B cell (primary cell): ENCODE measurements at regions not wholly inside any gene's neighbourhood (a gene's known extent, or its start where the extent isn't known, plus 50 kb on each side); places are given as distances from the start of the nearest gene placed in this dataset.

ENCODE experiments used
- ATAC-seq: fragments of 200-7000 bp; cut with Tn5 transposase; one replicate; pipeline ENCODE4 v1.10.0; 2021; ENCODE audit warnings: low read depth, mild to moderate bottlenecking, moderate number of reproducible peaks, moderate library complexity
- CTCF ChIA-PET: fragments of 350-600 bp; sonication (Branson Sonifier 250); formaldehyde crosslinking; loops from one replicate; lab custom pipeline; 2021; ENCODE audit warnings: antibody characterized with exemption, inconsistent platforms; lab: Charles Lee
- POLR2A ChIA-PET: fragments of 350-600 bp; sonication (Branson Sonifier 250); formaldehyde crosslinking; loops from one replicate; lab custom pipeline; 2021; ENCODE audit warnings: antibody characterized with exemption; lab: Charles Lee
- DNase-seq: peaks from one replicate; pipeline ENCODE4 v3.0.0; 2013
- H2AFZ ChIP-seq: 2 replicates; pipeline ENCODE4 v1.6.1; 2012; ENCODE audit warnings: mild to moderate bottlenecking, low read depth, low read length; ENCODE audit not compliant: insufficient read depth, poor library complexity, severe bottlenecking
- H3K27ac ChIP-seq, 2 donors: 1 replicate in 1 of 2; 2 replicates in 1 of 2; pipeline ENCODE4 v1.5.1; 2012 to 2013; ENCODE audit warnings: low read length in 2 of 2, mild to moderate bottlenecking in 2 of 2, moderate library complexity in 1 of 2
- H3K27me3 ChIP-seq, 4 experiments: fragments of 200-600 bp in 1 of 4; sonication (generic) in 1 of 4; replicated peaks in 1 of 4; 1 replicate in 2 of 4; 2 replicates in 2 of 4; pipeline versions ENCODE4 v1.6.1 to v1.7.0; 2013 to 2016; ENCODE audit warnings: low read length in 3 of 4, mild to moderate bottlenecking in 2 of 4, mixed read lengths in 1 of 4, moderate library complexity in 1 of 4; ENCODE audit not compliant: insufficient read depth in 4 of 4, control insufficient read depth in 3 of 4; ENCODE audit errors: control extremely low read depth in 1 of 4
- H3K36me3 ChIP-seq, 2 experiments: replicated peaks in 1 of 2; 1 replicate in 1 of 2; 2 replicates in 1 of 2; pipeline versions ENCODE4 v1.6.1 to v1.7.1; 2013; ENCODE audit warnings: low read length in 1 of 2; ENCODE audit not compliant: insufficient read depth in 2 of 2, control insufficient read depth in 1 of 2; ENCODE audit errors: control extremely low read depth in 1 of 2, extremely low read depth in 1 of 2
- H3K4me1 ChIP-seq, 2 donors: fragments of 200-600 bp in 1 of 2; sonication (generic) in 1 of 2; 1 replicate in 1 of 2; 2 replicates in 1 of 2; pipeline versions ENCODE4 v1.5.1 to v1.6.1; 2013 to 2017; ENCODE audit warnings: low read length in 2 of 2; ENCODE audit not compliant: control insufficient read depth in 2 of 2, insufficient read depth in 2 of 2
- H3K4me2 ChIP-seq: replicated peaks from 2 replicates; pipeline ENCODE3; 2012; ENCODE audit warnings: mild to moderate bottlenecking, low read depth, low read length; ENCODE audit not compliant: poor library complexity, severe bottlenecking
- H3K4me3 ChIP-seq, 5 experiments: fragments of 200-600 bp in 1 of 5; sonication (generic) in 1 of 5; 1 replicate in 3 of 5; 2 replicates in 2 of 5; pipeline versions ENCODE4 v1.5.1 to v1.7.0; 2011 to 2016; ENCODE audit warnings: low read length in 4 of 5, mild to moderate bottlenecking in 4 of 5, low read depth in 2 of 5, control low read depth in 1 of 5, moderate library complexity in 1 of 5; ENCODE audit not compliant: insufficient read depth in 1 of 5; ENCODE audit errors: control extremely low read depth in 1 of 5, extremely low read depth in 1 of 5
- H3K79me2 ChIP-seq: fragments of 200-600 bp; sonication (generic); one replicate; pipeline ENCODE4 v1.6.0; 2016; ENCODE audit warnings: low read length; ENCODE audit not compliant: control insufficient read depth, insufficient read depth
- H3K9ac ChIP-seq: fragments of 200-600 bp; sonication (generic); 2 replicates; pipeline ENCODE4 v1.6.1; 2017; ENCODE audit warnings: mild to moderate bottlenecking, low read length, moderate library complexity
- H3K9me3 ChIP-seq, 3 donors: one replicate each; pipeline versions ENCODE4 v1.6.1 to v1.7.1; 2013; ENCODE audit warnings: low read length in 2 of 3; ENCODE audit not compliant: control insufficient read depth in 2 of 3, insufficient read depth in 1 of 3; ENCODE audit errors: control extremely low read depth in 1 of 3
- H4K20me1 ChIP-seq: 2 replicates; pipeline ENCODE4 v1.6.0; 2012; ENCODE audit warnings: mild to moderate bottlenecking, low read length; ENCODE audit not compliant: insufficient read depth, control insufficient read depth, poor library complexity, severe bottlenecking
- H3K27ac Mint-ChIP-seq: one replicate; pipeline ENCODE4 v1.8.0; 2021; ENCODE audit warnings: mixed read lengths
- H3K27me3 Mint-ChIP-seq: one replicate; pipeline ENCODE4 v1.8.0; 2021; ENCODE audit warnings: mixed read lengths
- H3K4me1 Mint-ChIP-seq: one replicate; pipeline ENCODE4 v1.8.0; 2021; ENCODE audit warnings: mixed read lengths
- H3K4me3 Mint-ChIP-seq: one replicate; pipeline ENCODE4 v1.8.0; 2021; ENCODE audit warnings: mixed read lengths
- H3K9me3 Mint-ChIP-seq: one replicate; pipeline ENCODE4 v1.8.0; 2022; ENCODE audit warnings: mixed read lengths; ENCODE audit not compliant: insufficient read depth
- CTCF ChIP-seq: fragments of 200-600 bp; IDR thresholded peaks from one replicate; pipeline ENCODE4 v1.8.0; 2022; ENCODE audit warnings: antibody characterized with exemption, mild to moderate bottlenecking
- EZH2 ChIP-seq: IDR thresholded peaks from 2 replicates; pipeline ENCODE4 v1.6.1; 2012; ENCODE audit warnings: borderline replicate concordance, low read depth, mild to moderate bottlenecking, moderate library complexity, low read length; ENCODE audit not compliant: insufficient read depth, poor library complexity, severe bottlenecking
- WGBS: methylation state at CpG from one replicate; pipeline ENCODE4 v1.1.5; 2013; ENCODE audit warnings: missing lambda C conversion rate; ENCODE audit not compliant: insufficient coverage; 5-methylcytosine and 5-hydroxymethylcytosine counted together
- intact Hi-C: fragments of 100-400 bp; cut with micrococcal nuclease; formaldehyde crosslinking; loops from one replicate; pipeline ENCODE4 v1.10.0; 2022

GRCh38 chr7:3200504-3200903 is 100.5 kb upstream of the SDK1 start:
- Histone ChIP-seq H2AFZ (no peak overlapping the region), H3K4me2 (no peak overlapping the region), H3K9ac (no peak overlapping the region), H3K36me3 (no peaks in the 10 kb centered on the region), H3K4me3 (no peak overlapping the region), H3K27ac (no peak overlapping the region), H3K4me1 (no peaks in the 10 kb centered on the region), H3K27me3 (peaks cover 0 to 3% (median 0%) of the 10 kb centered on the region in 4 experiments), H4K20me1 (no peaks in the 10 kb centered on the region), H3K79me2 (no peaks in the 10 kb centered on the region), H3K9me3 (peaks cover 0 to 10% (median 3%) of the 10 kb centered on the region in 3 donors)
- CTCF ChIA-PET = interaction anchor here (0.5 to 1.7 kb wide), 5 partner anchors 48 to 335 kb away, joined by 3 to 6 read pairs (median 3); no protein-coding TSS in a partner anchor
- no CpG with 5 or more reads among the region's 1 CpG for WGBS
- TF ChIP-seq CTCF (no peak), EZH2 (no peak)
- POLR2A ChIA-PET = no interaction called here
- intact Hi-C loops = no loop called here
- Mint-ChIP-seq H3K27me3 (peaks cover 5% of the 10 kb centered on the region), H3K4me1 (peaks cover 4% of the 10 kb centered on the region), H3K4me3 (no peak overlapping the region), H3K27ac (no peak overlapping the region), H3K9me3 (no peaks in the 10 kb centered on the region)
- peak; percentile 26 for DNase-seq
- no peak for ATAC-seq

GRCh38 chr7:3201306-3201705 is 99.7 kb upstream of the SDK1 start:
- no peaks in the 10 kb centered on the region for H3K4me1 ChIP-seq
- POLR2A ChIA-PET = no interaction called here
- H2AFZ ChIP-seq = no peak overlapping the region

More at GRCh38 chr7:3201306-3201705, 99.7 kb upstream of the SDK1 start:
- H3K4me3 Mint-ChIP-seq = no peak overlapping the region
- no peak for TF ChIP-seq CTCF
- TF ChIP-seq EZH2 = no peak
- Histone ChIP-seq H3K9ac (no peak overlapping the region), H3K36me3 (no peaks in the 10 kb centered on the region), H3K9me3 (peaks cover 0 to 10% (median 3%) of the 10 kb centered on the region in 3 donors), H3K79me2 (no peaks in the 10 kb centered on the region), H3K4me3 (no peak overlapping the region), H3K27ac (no peak overlapping the region), H3K4me2 (no peak overlapping the region), H4K20me1 (no peaks in the 10 kb centered on the region), H3K27me3 (no peaks in the 10 kb centered on the region)
- H3K27me3 Mint-ChIP-seq = no peaks in the 10 kb centered on the region
- CTCF ChIA-PET = interaction anchor here (1.7 kb wide), 1 partner anchor 315 kb away, joined by 6 read pairs; no protein-coding TSS in a partner anchor
- H3K9me3 Mint-ChIP-seq = no peaks in the 10 kb centered on the region
- H3K4me1 Mint-ChIP-seq = peaks cover 4% of the 10 kb centered on the region
- no peak overlapping the region for H3K27ac Mint-ChIP-seq
- DNase-seq (no peak), ATAC-seq (no peak)
- 100% methylated on average over 1 of the region's 1 CpG for WGBS
- intact Hi-C loops = no loop called here
